Liver (tissue), 8 donors: ENCODE measurements at regions not wholly inside any gene's neighbourhood (a gene's known extent, or its start where the extent isn't known, plus 50 kb on each side); places are given as distances from the start of the nearest gene placed in this dataset.

Source experiments
- DNase-seq: peaks from one replicate; pipeline ENCODE4 v3.0.0-alpha.2; 2017; ENCODE audit warnings: low spot score
- H3K27ac ChIP-seq, 2 donors: one replicate each; pipeline ENCODE4 v1.7.0; 2013; ENCODE audit warnings: inconsistent platforms in 2 of 2, low read length in 2 of 2, control low read depth in 1 of 2, low read depth in 1 of 2, mild to moderate bottlenecking in 1 of 2
- H3K27me3 ChIP-seq, 4 donors: one replicate each; pipeline versions ENCODE4 v1.6.1 to v1.7.0; 2013; ENCODE audit warnings: low read length in 3 of 4, inconsistent platforms in 1 of 4, mild to moderate bottlenecking in 1 of 4, moderate library complexity in 1 of 4; ENCODE audit not compliant: control insufficient read depth in 4 of 4, insufficient read depth in 4 of 4
- H3K36me3 ChIP-seq, 4 donors: one replicate each; pipeline versions ENCODE4 v1.6.1 to v1.7.0; 2013; ENCODE audit warnings: low read length in 3 of 4, mild to moderate bottlenecking in 3 of 4, low read depth in 1 of 4, moderate library complexity in 1 of 4; ENCODE audit not compliant: control insufficient read depth in 4 of 4, insufficient read depth in 3 of 4
- H3K4me1 ChIP-seq, 4 donors: one replicate each; pipeline versions ENCODE4 v1.6.1 to v1.7.0; 2013; ENCODE audit warnings: low read length in 3 of 4, mild to moderate bottlenecking in 3 of 4, moderate library complexity in 1 of 4; ENCODE audit not compliant: control insufficient read depth in 4 of 4, insufficient read depth in 4 of 4
- H3K4me3 ChIP-seq, 3 donors: one replicate each; pipeline versions ENCODE4 v1.6.1 to v1.7.0; 2013; ENCODE audit warnings: low read length in 3 of 3, control low read depth in 1 of 3, low read depth in 1 of 3, mild to moderate bottlenecking in 1 of 3
- H3K9ac ChIP-seq, 2 donors: one replicate each; pipeline ENCODE4 v1.7.0; 2013; ENCODE audit warnings: low read length in 2 of 2, mild to moderate bottlenecking in 2 of 2, moderate library complexity in 2 of 2, control low read depth in 1 of 2, low read depth in 1 of 2
- H3K9me3 ChIP-seq, 4 donors: one replicate each; pipeline versions ENCODE4 v1.6.1 to v1.7.0; 2013; ENCODE audit warnings: low read length in 3 of 4; ENCODE audit not compliant: control insufficient read depth in 4 of 4
- ATF3 ChIP-seq: IDR thresholded peaks from 2 replicates; pipeline ENCODE4 v1.6.1; 2016; ENCODE audit warnings: antibody characterized with exemption
- CTCF ChIP-seq: fragments of 150-350 bp; IDR thresholded peaks from 2 replicates; pipeline ENCODE4 v1.5.1; 2017; ENCODE audit warnings: improper control_type of control experiment, low read depth, low read length; ENCODE audit not compliant: missing input control
- FOXA1 ChIP-seq: IDR thresholded peaks from 2 replicates; pipeline ENCODE4 v1.6.1; 2016; ENCODE audit warnings: antibody characterized with exemption
- FOXA2 ChIP-seq: IDR thresholded peaks from 2 replicates; pipeline ENCODE4 v1.6.1; 2016; ENCODE audit warnings: antibody characterized with exemption
- GABPA ChIP-seq, 2 donors: IDR thresholded peaks in 1 of 2; conservative IDR thresholded peaks in 1 of 2; 2 replicates each; pipeline ENCODE4 v1.6.1; 2016; ENCODE audit warnings: antibody characterized with exemption in 2 of 2, mild to moderate bottlenecking in 1 of 2, moderate library complexity in 1 of 2
- HNF4A ChIP-seq, 2 donors: conservative IDR thresholded peaks; 2 replicates each; pipeline ENCODE4 v1.6.1; 2016; ENCODE audit warnings: antibody characterized with exemption in 2 of 2, mild to moderate bottlenecking in 2 of 2
- HNF4G ChIP-seq: IDR thresholded peaks from 2 replicates; pipeline ENCODE4 v1.6.1; 2016; ENCODE audit warnings: antibody characterized with exemption
- JUND ChIP-seq, 2 donors: IDR thresholded peaks; 2 replicates each; pipeline ENCODE4 v1.6.1; 2016; ENCODE audit warnings: antibody characterized with exemption in 2 of 2
- MAX ChIP-seq: IDR thresholded peaks from 2 replicates; pipeline ENCODE4 v1.6.1; 2016; ENCODE audit warnings: antibody characterized with exemption
- NR2F2 ChIP-seq: IDR thresholded peaks from 2 replicates; pipeline ENCODE4 v1.6.1; 2016; ENCODE audit warnings: antibody characterized with exemption
- RAD21 ChIP-seq, 2 donors: IDR thresholded peaks; 2 replicates each; pipeline ENCODE4 v1.6.1; 2016; ENCODE audit warnings: antibody characterized with exemption in 2 of 2, mild to moderate bottlenecking in 2 of 2
- REST ChIP-seq: IDR thresholded peaks from 2 replicates; pipeline ENCODE4 v1.6.1; 2016; ENCODE audit warnings: antibody characterized with exemption, mild to moderate bottlenecking
- SP1 ChIP-seq: IDR thresholded peaks from 2 replicates; pipeline ENCODE4 v1.6.1; 2018; ENCODE audit warnings: antibody characterized with exemption, mild to moderate bottlenecking
- TAF1 ChIP-seq: conservative IDR thresholded peaks from 2 replicates; pipeline ENCODE4 v1.6.1; 2016; ENCODE audit warnings: antibody characterized with exemption, mild to moderate bottlenecking
- ZBTB33 ChIP-seq: IDR thresholded peaks from 2 replicates; pipeline ENCODE4 v1.6.1; 2016; ENCODE audit warnings: antibody characterized with exemption
- WGBS: extraction: QIAGEN DNeasy Blood & Tissue Kit; methylation state at CpG from one replicate; pipeline ENCODE4 v1.1.7; 2013; 5-methylcytosine and 5-hydroxymethylcytosine counted together
- donor health status: healthy.
- donor health status: healthy.
- donor health status: healthy.
- donor health status: healthy.
- donor health status: healthy.

GRCh38 chr16:64621616-64622015 lies 500.2 kb downstream of the CDH11 start:
- H3K27me3 ChIP-seq: no peaks in the 10 kb centered on the region
- no peaks in the 10 kb centered on the region for H3K36me3 ChIP-seq
- peaks cover 0 to 3% (median 0%) of the 10 kb centered on the region in 4 donors for H3K9me3 ChIP-seq
- DNase-seq: no peak
- no peaks in the 10 kb centered on the region for H3K4me1 ChIP-seq
- H3K27ac ChIP-seq: no peak overlapping the region
- no peak overlapping the region for H3K4me3 ChIP-seq
- no peak for TF ChIP-seq ATF3
- TF ChIP-seq HNF4A (conservative IDR thresholded peaks at IDR 0.05): no peak
- no peak for TF ChIP-seq RAD21 (IDR thresholded peaks at IDR 0.05)
- no peak for TF ChIP-seq ZBTB33
- TF ChIP-seq HNF4G: no peak
- TF ChIP-seq FOXA2: no peak
- TF ChIP-seq NR2F2: no peak
- TF ChIP-seq CTCF: no peak
- no peak for TF ChIP-seq TAF1
- TF ChIP-seq GABPA (IDR thresholded peaks at IDR 0.05 in 1 of 2, conservative IDR thresholded peaks at IDR 0.05 in 1 of 2): no peak
- TF ChIP-seq SP1: no peak
- TF ChIP-seq FOXA1: no peak
- TF ChIP-seq JUND (IDR thresholded peaks at IDR 0.05): no peak
- TF ChIP-seq REST: no peak
- no peak for TF ChIP-seq MAX
- H3K9ac ChIP-seq: no peak overlapping the region
- 65% methylated on average over 1 of the region's 1 CpG for WGBS

- 72% methylated on average over 1 of the region's 1 CpG for WGBS
- DNase-seq: no peak
- Histone ChIP-seq H3K4me1 (no peaks in the 10 kb centered on the region), H3K36me3 (no peaks in the 10 kb centered on the region), H3K9me3 (peaks cover 0 to 3% (median 0%) of the 10 kb centered on the region in 4 donors), H3K27ac (no peak overlapping the region), H3K9ac (no peak overlapping the region), H3K27me3 (no peaks in the 10 kb centered on the region), H3K4me3 (no peak overlapping the region)
- TF ChIP-seq CTCF (no peak), GABPA (IDR thresholded peaks at IDR 0.05 in 1 of 2, conservative IDR thresholded peaks at IDR 0.05 in 1 of 2) (no peak), FOXA1 (no peak), TAF1 (no peak), HNF4G (no peak)
Observed at GRCh38 chr16:64617836-64618476, 503.9 kb downstream of the CDH11 start.
